ENCODE measurements at regions not wholly inside any gene's neighbourhood (a gene's known extent, or its start where the extent isn't known, plus 50 kb on each side); places are given as distances from the start of the nearest gene placed in this dataset.
"Not testable (repeated sequence)": the region's sequence is repeated elsewhere in the genome, so short reads cannot be mapped to it uniquely, and the experiment has no call there.

GRCh38 chr15:34495707-34496106, 58.1 kb upstream of the GOLGA8A start:
- peaks cover 87% of the 10 kb centered on the region for H3K27me3 ChIP-seq (ENCODE audit: control insufficient read depth, insufficient read depth, low read length)
- not testable (repeated sequence) for H3K36me3 ChIP-seq (ENCODE audit: control insufficient read depth, low read depth, low read length); H3K4me3 ChIP-seq (ENCODE audit: low read length); H3K4me1 ChIP-seq (ENCODE audit: control insufficient read depth, low read depth, low read length); H3K9me3 ChIP-seq (ENCODE audit: control insufficient read depth, low read depth, low read length); H3K27ac ChIP-seq (ENCODE audit: low read length); H3K9ac ChIP-seq (ENCODE audit: low read length)

DNA sequence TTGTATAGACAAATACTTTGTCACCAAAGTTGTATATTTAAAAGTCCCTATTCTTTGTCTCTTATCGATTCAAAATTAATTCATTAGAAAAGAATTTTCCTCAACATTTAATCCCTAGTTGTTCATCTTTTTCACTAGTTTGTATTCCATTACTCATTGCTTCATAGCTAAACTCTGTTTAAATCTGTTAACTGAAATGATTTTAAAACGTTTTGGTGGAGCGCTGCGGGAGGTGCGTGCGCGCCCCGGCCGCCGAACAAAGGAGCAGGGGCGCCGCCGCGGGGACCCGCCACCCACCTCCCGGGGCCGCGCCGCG, 56.4 kb upstream of the GOLGA8A start:
- H3K36me3 ChIP-seq (ENCODE audit: control insufficient read depth, low read depth, low read length): no peaks in the 10 kb centered on the region
- H3K27me3 ChIP-seq (ENCODE audit: control insufficient read depth, insufficient read depth, low read length): peaks cover 74% of the 10 kb centered on the region
- H3K4me3 ChIP-seq (ENCODE audit: low read length): peak overlapping the region; percentile 48

DNA sequence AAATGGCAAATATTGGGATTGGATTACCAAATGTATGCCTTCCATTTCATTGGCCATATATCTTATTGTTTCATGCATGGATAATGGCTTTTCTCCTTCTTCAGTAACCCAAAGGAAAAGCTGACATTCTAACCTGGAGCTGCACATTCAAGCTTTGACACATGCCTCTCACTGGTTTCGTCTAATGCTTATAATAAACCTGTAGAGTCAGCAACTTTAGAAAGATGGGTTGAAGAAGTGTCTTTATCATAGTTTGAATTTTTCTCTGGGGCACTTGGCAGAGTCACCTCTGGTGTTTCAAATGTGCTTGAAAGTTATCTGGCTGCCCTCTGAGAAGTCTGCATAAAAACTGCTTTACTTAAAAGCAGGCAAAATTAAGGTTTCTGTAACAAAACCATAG, 55.4 kb upstream of the GOLGA8A start:
- Histone ChIP-seq H3K36me3 (ENCODE audit: control insufficient read depth, low read depth, low read length) (no peaks in the 10 kb centered on the region), H3K4me3 (ENCODE audit: low read length) (no peak overlapping the region), H3K27me3 (ENCODE audit: control insufficient read depth, insufficient read depth, low read length) (peaks cover 70% of the 10 kb centered on the region), H3K4me1 (ENCODE audit: control insufficient read depth, low read depth, low read length) (no peaks in the 10 kb centered on the region), H3K9ac (ENCODE audit: low read length) (no peak overlapping the region), H3K27ac (ENCODE audit: low read length) (no peak overlapping the region), H3K9me3 (ENCODE audit: control insufficient read depth, low read depth, low read length) (peaks cover 3% of the 10 kb centered on the region)

More for the DNA sequence above, 56.4 kb upstream of the GOLGA8A start:
- Histone ChIP-seq H3K4me1 (ENCODE audit: control insufficient read depth, low read depth, low read length) (no peaks in the 10 kb centered on the region), H3K27ac (ENCODE audit: low read length) (no peak overlapping the region), H3K9me3 (ENCODE audit: control insufficient read depth, low read depth, low read length) (peaks cover 3% of the 10 kb centered on the region), H3K9ac (ENCODE audit: low read length) (no peak overlapping the region)

DNA sequence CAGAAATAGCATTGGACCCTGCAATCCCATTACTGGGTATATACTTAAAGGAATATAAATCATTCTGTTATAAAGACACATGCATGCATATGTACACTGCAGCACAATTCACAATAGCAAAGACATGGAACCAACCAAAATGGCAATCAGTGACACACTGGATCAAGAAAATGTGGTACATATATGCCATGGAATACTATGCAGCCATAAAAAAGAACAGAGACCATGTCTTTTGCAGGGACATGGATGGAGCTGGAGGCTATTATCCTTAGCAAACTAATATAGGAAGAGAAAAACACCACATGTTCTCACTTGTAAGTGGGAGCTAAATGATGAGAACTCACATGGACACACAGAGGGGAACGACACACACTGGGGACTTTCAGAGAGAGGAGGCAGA, 53.9 kb upstream of the GOLGA8A start:
- H3K9ac ChIP-seq (ENCODE audit: low read length); H3K27ac ChIP-seq (ENCODE audit: low read length): not testable (repeated sequence)
- peaks cover 56% of the 10 kb centered on the region for H3K27me3 ChIP-seq (ENCODE audit: control insufficient read depth, insufficient read depth, low read length)

DNA sequence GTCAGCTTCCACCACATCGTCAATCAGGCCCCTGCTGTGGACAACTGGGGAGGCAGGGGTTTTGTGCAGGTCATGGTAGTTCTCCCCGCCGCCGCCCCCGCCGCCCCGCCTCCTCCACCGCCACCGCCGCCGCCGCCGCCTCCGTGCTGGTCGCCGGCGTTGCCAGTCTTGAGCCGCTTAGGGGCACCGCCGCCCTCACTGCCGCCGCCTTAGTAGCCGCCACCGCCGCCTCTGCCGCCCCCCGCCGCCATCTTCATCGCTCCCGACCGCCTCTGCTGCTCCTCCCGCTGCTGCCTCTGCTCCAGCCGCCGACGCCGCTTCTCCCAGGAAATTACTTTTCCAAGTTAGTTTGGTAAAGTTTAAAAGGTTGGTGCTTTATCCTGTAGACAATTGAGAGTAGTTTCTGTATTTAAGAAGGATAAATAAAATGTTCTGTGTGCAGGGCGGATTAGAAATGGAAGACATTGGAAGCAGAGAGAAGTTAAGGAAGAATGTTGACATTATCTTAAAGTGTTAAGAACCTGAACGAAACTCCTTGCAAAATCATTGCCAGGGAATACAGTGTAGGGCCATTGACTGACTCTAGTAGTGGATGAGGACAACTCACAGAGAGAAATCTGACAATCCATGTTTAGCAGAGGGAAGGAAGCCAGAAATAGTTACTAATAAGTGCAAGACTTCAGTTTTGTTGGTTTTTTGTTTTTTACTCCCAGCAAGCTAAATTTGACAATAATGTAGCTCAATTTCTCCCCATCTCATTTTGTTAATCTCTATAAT, 53.0 kb upstream of the GOLGA8A start:
- Histone ChIP-seq H3K36me3 (ENCODE audit: control insufficient read depth, low read depth, low read length) (no peaks in the 10 kb centered on the region), H3K9ac (ENCODE audit: low read length) (no peak overlapping the region), H3K4me3 (ENCODE audit: low read length) (peak overlapping the region; percentile 43), H3K4me1 (ENCODE audit: control insufficient read depth, low read depth, low read length) (no peaks in the 10 kb centered on the region), H3K27me3 (ENCODE audit: control insufficient read depth, insufficient read depth, low read length) (peaks cover 50% of the 10 kb centered on the region), H3K9me3 (ENCODE audit: control insufficient read depth, low read depth, low read length) (peaks cover 3% of the 10 kb centered on the region), H3K27ac (ENCODE audit: low read length) (no peak overlapping the region)

More for the DNA sequence above, 53.9 kb upstream of the GOLGA8A start:
- not testable (repeated sequence) for H3K4me1 ChIP-seq (ENCODE audit: control insufficient read depth, low read depth, low read length); H3K36me3 ChIP-seq (ENCODE audit: control insufficient read depth, low read depth, low read length); H3K9me3 ChIP-seq (ENCODE audit: control insufficient read depth, low read depth, low read length); H3K4me3 ChIP-seq (ENCODE audit: low read length)

- H3K27ac ChIP-seq (ENCODE audit: low read length); H3K9ac ChIP-seq (ENCODE audit: low read length); H3K4me3 ChIP-seq (ENCODE audit: low read length); H3K4me1 ChIP-seq (ENCODE audit: control insufficient read depth, low read depth, low read length); H3K36me3 ChIP-seq (ENCODE audit: control insufficient read depth, low read depth, low read length); H3K9me3 ChIP-seq (ENCODE audit: control insufficient read depth, low read depth, low read length): not testable (repeated sequence)
- H3K27me3 ChIP-seq (ENCODE audit: control insufficient read depth, insufficient read depth, low read length): peaks cover 37% of the 10 kb centered on the region
Measured at GRCh38 chr15:34488973-34489959, 51.7 kb upstream of the GOLGA8A start.

Measured in iPS-18a (cell line).